GM12878 (cell line): ENCODE measurements at regions not wholly inside any gene's neighbourhood (a gene's known extent, or its start where the extent isn't known, plus 50 kb on each side); places are given as distances from the start of the nearest gene placed in this dataset.

Experiments
- ATAC-seq: fragments of 200-7000 bp; cut with Tn5 transposase; 3 replicates; pipeline ENCODE4 v1.9.1; 2020; ENCODE audit warnings: mild to moderate bottlenecking, moderate library complexity
- BruUV-seq: library from RNA; stranded (reverse); fragments of 400-500 nt; replicated peaks from 2 replicates; lab custom pipeline; 2021; lab: Mats Ljungman, UMichigan
- CTCF ChIA-PET: fragments of 300-600 bp; sonication (Branson Sonifier 250); formaldehyde crosslinking; extraction: SDS; loops from one replicate; lab custom pipeline; 2021; ENCODE audit warnings: inconsistent platforms; lab: Yijun Ruan, JAX
- POLR2A ChIA-PET: fragments of 350-600 bp; formaldehyde crosslinking; extraction: SDS; loops from one replicate; lab custom pipeline; 2021; ENCODE audit warnings: inconsistent platforms; lab: Charles Lee
- RAD21 ChIA-PET: fragments of 300-600 bp; sonication (Branson Sonifier 250); formaldehyde crosslinking; loops from one replicate; lab custom pipeline; 2023; ENCODE audit warnings: antibody characterized with exemption; ENCODE audit not compliant: unreplicated experiment; lab: Charles Lee
- SMC1A ChIA-PET: fragments of 300-600 bp; sonication (Branson Sonifier 250); formaldehyde crosslinking; loops from one replicate; lab custom pipeline; 2023; ENCODE audit not compliant: unreplicated experiment, uncharacterized antibody; lab: Charles Lee
- DNase-seq: peaks from one replicate; pipeline ENCODE4 v3.0.0-alpha.2; 2011; ENCODE audit warnings: low read depth, low spot score
- FAIRE-seq: peaks from 3 replicates; lab custom pipeline; 2011; peaks lifted over from hg19 to GRCh38; lab: Jason Lieb, UNC
- H2AFZ ChIP-seq: 2 replicates; pipeline ENCODE4 v1.6.0; 2011; ENCODE audit warnings: low read depth, low read length, control low read depth; ENCODE audit not compliant: control insufficient read depth
- H3K27ac ChIP-seq: 2 replicates; pipeline ENCODE4 v1.5.1; 2011; ENCODE audit warnings: control low read depth; ENCODE audit not compliant: control insufficient read depth, insufficient read depth
- H3K27me3 ChIP-seq, 2 experiments: replicated peaks in 1 of 2; 2 replicates each; pipeline versions ENCODE4 v1.6.0 to v1.6.1; 2011; ENCODE audit warnings: low read length in 1 of 2; ENCODE audit not compliant: control insufficient read depth in 2 of 2, insufficient read depth in 2 of 2
- H3K36me3 ChIP-seq, 2 experiments: 2 replicates each; pipeline ENCODE4 v1.5.1; 2011; ENCODE audit warnings: low read length in 1 of 2; ENCODE audit not compliant: control insufficient read depth in 2 of 2, insufficient read depth in 2 of 2
- H3K4me1 ChIP-seq: 2 replicates; pipeline ENCODE4 v1.6.1; 2011; ENCODE audit warnings: mild to moderate bottlenecking, low read length, moderate library complexity, mixed read lengths; ENCODE audit not compliant: control insufficient read depth, insufficient read depth
- H3K4me2 ChIP-seq: 2 replicates; pipeline ENCODE4 v1.6.0; 2011; ENCODE audit warnings: control low read depth; ENCODE audit not compliant: control insufficient read depth, insufficient read depth
- H3K4me3 ChIP-seq: fragments of 200-600 bp; sonication (generic); 2 replicates; pipeline ENCODE4 v1.5.1; 2016
- H3K79me2 ChIP-seq: 2 replicates; pipeline ENCODE4 v1.6.0; 2011; ENCODE audit warnings: low read length; ENCODE audit not compliant: control insufficient read depth, insufficient read depth
- H3K9ac ChIP-seq: 2 replicates; pipeline ENCODE4 v1.8.0; 2011; ENCODE audit warnings: low read length, control low read depth, mixed read lengths; ENCODE audit not compliant: control insufficient read depth, insufficient read depth
- H3K9me3 ChIP-seq: replicated peaks from 3 replicates; pipeline ENCODE4 v1.5.1; 2011; ENCODE audit warnings: mild to moderate bottlenecking, low read length; ENCODE audit not compliant: control insufficient read depth, insufficient read depth
- H4K20me1 ChIP-seq: 2 replicates; pipeline ENCODE4 v1.6.0; 2011; ENCODE audit not compliant: control insufficient read depth, insufficient read depth
- BRCA1 ChIP-seq: IDR thresholded peaks from 2 replicates; pipeline ENCODE4 v1.6.1; 2011; ENCODE audit warnings: low read depth, low read length, improper control_type of control experiment
- CEBPZ ChIP-seq: fragments of 150-350 bp; IDR thresholded peaks from 2 replicates; pipeline ENCODE4 v1.6.1; 2016; ENCODE audit warnings: low read depth, low read length
- DPF2 ChIP-seq: fragments of 450-650 bp; IDR thresholded peaks from 2 replicates; pipeline ENCODE4 v1.6.1; 2017; ENCODE audit warnings: mild to moderate bottlenecking
- EGR1 ChIP-seq, 2 experiments: IDR thresholded peaks; 1 replicate in 1 of 2; 2 replicates in 1 of 2; pipeline ENCODE4 v1.6.1; 2011 to 2012; ENCODE audit warnings: low read depth in 2 of 2, low read length in 2 of 2, borderline replicate concordance in 1 of 2, mild to moderate bottlenecking in 1 of 2, moderate library complexity in 1 of 2
- ESRRA ChIP-seq: IDR thresholded peaks from 2 replicates; pipeline ENCODE4 v1.6.1; 2012; ENCODE audit warnings: mild to moderate bottlenecking, low read length, improper control_type of control experiment
- GATAD2B ChIP-seq: fragments of 450-650 bp; conservative IDR thresholded peaks from 2 replicates; pipeline ENCODE4 v1.6.1; 2017; ENCODE audit warnings: low read depth, mild to moderate bottlenecking, moderate library complexity
- HDGF ChIP-seq: fragments of 450-650 bp; IDR thresholded peaks from 2 replicates; pipeline ENCODE4 v1.6.1; 2016; ENCODE audit warnings: antibody characterized with exemption
- KAT2A ChIP-seq: conservative IDR thresholded peaks from 2 replicates; pipeline ENCODE4 v1.6.1; 2011; ENCODE audit warnings: low read depth, low read length; ENCODE audit not compliant: control insufficient read depth
- RAD51 ChIP-seq: fragments of 450-650 bp; IDR thresholded peaks from 2 replicates; pipeline ENCODE4 v1.6.1; 2016; ENCODE audit warnings: moderate library complexity, mild to moderate bottlenecking, inconsistent platforms
- RBBP5 ChIP-seq: fragments of 200-600 bp; sonication (generic); conservative IDR thresholded peaks from 2 replicates; pipeline ENCODE4 v1.6.1; 2016
- SUZ12 ChIP-seq: fragments of 200-600 bp; sonication (generic); IDR thresholded peaks from one replicate; pipeline ENCODE4 v1.6.1; 2018; ENCODE audit warnings: antibody characterized with exemption, mild to moderate bottlenecking; ENCODE audit not compliant: unreplicated experiment
- TARDBP ChIP-seq: IDR thresholded peaks from 2 replicates; pipeline ENCODE4 v1.6.1; 2016; ENCODE audit warnings: borderline replicate concordance
- TBL1XR1 ChIP-seq: IDR thresholded peaks from 2 replicates; pipeline ENCODE4 v1.6.1; 2012; ENCODE audit warnings: low read depth, low read length, improper control_type of control experiment
- ZNF384 ChIP-seq: IDR thresholded peaks from 2 replicates; pipeline ENCODE4 v1.6.1; 2012; ENCODE audit warnings: low read depth, mild to moderate bottlenecking, low read length, improper control_type of control experiment, borderline replicate concordance
- WGBS: methylation state at CpG from one replicate; pipeline ENCODE4 v1.1.6; 2016; ENCODE audit warnings: low lambda C conversion rate; ENCODE audit not compliant: insufficient replicate concordance, insufficient coverage; ENCODE audit errors: missing lambda C conversion rate; 5-methylcytosine and 5-hydroxymethylcytosine counted together
- in situ Hi-C: fragments of 300-500 bp; cut with MboI; formaldehyde crosslinking; loops from 9 replicates; pipeline ENCODE4 v1.14.3; 2018; ENCODE audit warnings: mixed read lengths
- intact Hi-C: fragments of 100-400 bp; cut with micrococcal nuclease; formaldehyde crosslinking; loops from one replicate; pipeline ENCODE4 v1.14.2; 2022; ENCODE audit not compliant: unreplicated experiment
- TF ChIP-seq, protein P1 (sequence below), 3 experiments: IDR thresholded peaks in 2 of 3; conservative IDR thresholded peaks in 1 of 3; 2 replicates each; pipeline ENCODE4 v1.5.1; 2011; ENCODE audit warnings: low read depth in 3 of 3, low read length in 3 of 3, mild to moderate bottlenecking in 3 of 3, control low read depth in 2 of 3, moderate library complexity in 2 of 3, inconsistent platforms in 1 of 3, mixed read lengths in 1 of 3; ENCODE audit not compliant: control insufficient read depth in 2 of 3, insufficient read depth in 1 of 3; ENCODE audit errors: extremely low read depth in 1 of 3
- TF ChIP-seq, protein P2 (sequence below): IDR thresholded peaks from 2 replicates; pipeline ENCODE4 v1.6.1; 2012; ENCODE audit warnings: improper control_type of control experiment, low read depth, low read length; ENCODE audit not compliant: insufficient replicate concordance

DNA sequence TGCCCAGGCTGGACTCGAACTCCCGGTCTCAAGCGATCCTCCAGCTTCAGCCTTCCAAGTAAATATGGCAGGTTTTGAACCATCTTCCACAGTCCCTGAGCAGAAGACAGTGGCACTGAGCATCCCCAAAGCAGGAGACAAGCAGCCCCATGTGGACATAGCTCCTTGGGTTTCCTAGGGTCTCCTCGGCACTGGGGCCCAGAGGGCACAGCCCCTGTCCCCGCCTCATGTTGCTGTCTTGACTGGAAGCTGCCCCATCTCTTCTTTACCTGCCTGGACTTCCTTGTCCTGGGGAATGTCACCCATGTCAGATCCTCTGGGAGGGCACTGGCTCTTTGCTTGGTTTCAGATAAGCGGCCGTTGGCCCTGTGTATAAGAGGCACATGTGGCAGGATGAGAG lies 263.7 kb upstream of the RAB4A start:
- 62% methylated on average over 7 of the region's 7 CpGs for WGBS
- BruUV-seq, result no TSS peak
- ATAC-seq, result no peak
- Histone ChIP-seq H3K27me3 (peaks cover 1 to 3% of the 10 kb centered on the region in 2 experiments; a peak in 2 of 4 replicates), H2AFZ (no peak overlapping the region), H4K20me1 (no peaks in the 10 kb centered on the region), H3K27ac (no peak overlapping the region), H3K4me1 (no peaks in the 10 kb centered on the region), H3K4me2 (no peak overlapping the region), H3K9me3 (no peaks in the 10 kb centered on the region), H3K9ac (no peak overlapping the region), H3K4me3 (no peak overlapping the region), H3K36me3 (no peaks in the 10 kb centered on the region), H3K79me2 (no peaks in the 10 kb centered on the region)
- ChIA-PET RAD21 (no interaction called here), CTCF (no interaction called here), SMC1A (no interaction called here), POLR2A (no interaction called here)
- no peak for FAIRE-seq
- intact Hi-C loops (no loop called here), in situ Hi-C loops (no loop called here)
- no peak for DNase-seq
- TF ChIP-seq KAT2A, result no peak
- TF ChIP-seq, protein P1, sequence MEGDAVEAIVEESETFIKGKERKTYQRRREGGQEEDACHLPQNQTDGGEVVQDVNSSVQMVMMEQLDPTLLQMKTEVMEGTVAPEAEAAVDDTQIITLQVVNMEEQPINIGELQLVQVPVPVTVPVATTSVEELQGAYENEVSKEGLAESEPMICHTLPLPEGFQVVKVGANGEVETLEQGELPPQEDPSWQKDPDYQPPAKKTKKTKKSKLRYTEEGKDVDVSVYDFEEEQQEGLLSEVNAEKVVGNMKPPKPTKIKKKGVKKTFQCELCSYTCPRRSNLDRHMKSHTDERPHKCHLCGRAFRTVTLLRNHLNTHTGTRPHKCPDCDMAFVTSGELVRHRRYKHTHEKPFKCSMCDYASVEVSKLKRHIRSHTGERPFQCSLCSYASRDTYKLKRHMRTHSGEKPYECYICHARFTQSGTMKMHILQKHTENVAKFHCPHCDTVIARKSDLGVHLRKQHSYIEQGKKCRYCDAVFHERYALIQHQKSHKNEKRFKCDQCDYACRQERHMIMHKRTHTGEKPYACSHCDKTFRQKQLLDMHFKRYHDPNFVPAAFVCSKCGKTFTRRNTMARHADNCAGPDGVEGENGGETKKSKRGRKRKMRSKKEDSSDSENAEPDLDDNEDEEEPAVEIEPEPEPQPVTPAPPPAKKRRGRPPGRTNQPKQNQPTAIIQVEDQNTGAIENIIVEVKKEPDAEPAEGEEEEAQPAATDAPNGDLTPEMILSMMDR (IDR thresholded peaks at IDR 0.05 in 2 of 3, conservative IDR thresholded peaks at IDR 0.05 in 1 of 3; ENCODE audit: control insufficient read depth in 2 of 3, extremely low read depth in 1 of 3, insufficient read depth in 1 of 3, low read depth in 3 of 3, low read length in 3 of 3), result no peak
- TF ChIP-seq DPF2, result no peak
- no peak for TF ChIP-seq SUZ12
- TF ChIP-seq TARDBP, result no peak
- no peak for TF ChIP-seq BRCA1
- TF ChIP-seq TBL1XR1, result no peak
- TF ChIP-seq GATAD2B, result no peak
- no peak for TF ChIP-seq RBBP5
- no peak for TF ChIP-seq CEBPZ
- TF ChIP-seq ZNF384, result no peak
- no peak for TF ChIP-seq RAD51
- no peak for TF ChIP-seq HDGF
- no peak for TF ChIP-seq EGR1 (IDR thresholded peaks at IDR 0.05; ENCODE audit: borderline replicate concordance in 1 of 2, low read depth in 2 of 2, low read length in 2 of 2)
- TF ChIP-seq, protein P2, sequence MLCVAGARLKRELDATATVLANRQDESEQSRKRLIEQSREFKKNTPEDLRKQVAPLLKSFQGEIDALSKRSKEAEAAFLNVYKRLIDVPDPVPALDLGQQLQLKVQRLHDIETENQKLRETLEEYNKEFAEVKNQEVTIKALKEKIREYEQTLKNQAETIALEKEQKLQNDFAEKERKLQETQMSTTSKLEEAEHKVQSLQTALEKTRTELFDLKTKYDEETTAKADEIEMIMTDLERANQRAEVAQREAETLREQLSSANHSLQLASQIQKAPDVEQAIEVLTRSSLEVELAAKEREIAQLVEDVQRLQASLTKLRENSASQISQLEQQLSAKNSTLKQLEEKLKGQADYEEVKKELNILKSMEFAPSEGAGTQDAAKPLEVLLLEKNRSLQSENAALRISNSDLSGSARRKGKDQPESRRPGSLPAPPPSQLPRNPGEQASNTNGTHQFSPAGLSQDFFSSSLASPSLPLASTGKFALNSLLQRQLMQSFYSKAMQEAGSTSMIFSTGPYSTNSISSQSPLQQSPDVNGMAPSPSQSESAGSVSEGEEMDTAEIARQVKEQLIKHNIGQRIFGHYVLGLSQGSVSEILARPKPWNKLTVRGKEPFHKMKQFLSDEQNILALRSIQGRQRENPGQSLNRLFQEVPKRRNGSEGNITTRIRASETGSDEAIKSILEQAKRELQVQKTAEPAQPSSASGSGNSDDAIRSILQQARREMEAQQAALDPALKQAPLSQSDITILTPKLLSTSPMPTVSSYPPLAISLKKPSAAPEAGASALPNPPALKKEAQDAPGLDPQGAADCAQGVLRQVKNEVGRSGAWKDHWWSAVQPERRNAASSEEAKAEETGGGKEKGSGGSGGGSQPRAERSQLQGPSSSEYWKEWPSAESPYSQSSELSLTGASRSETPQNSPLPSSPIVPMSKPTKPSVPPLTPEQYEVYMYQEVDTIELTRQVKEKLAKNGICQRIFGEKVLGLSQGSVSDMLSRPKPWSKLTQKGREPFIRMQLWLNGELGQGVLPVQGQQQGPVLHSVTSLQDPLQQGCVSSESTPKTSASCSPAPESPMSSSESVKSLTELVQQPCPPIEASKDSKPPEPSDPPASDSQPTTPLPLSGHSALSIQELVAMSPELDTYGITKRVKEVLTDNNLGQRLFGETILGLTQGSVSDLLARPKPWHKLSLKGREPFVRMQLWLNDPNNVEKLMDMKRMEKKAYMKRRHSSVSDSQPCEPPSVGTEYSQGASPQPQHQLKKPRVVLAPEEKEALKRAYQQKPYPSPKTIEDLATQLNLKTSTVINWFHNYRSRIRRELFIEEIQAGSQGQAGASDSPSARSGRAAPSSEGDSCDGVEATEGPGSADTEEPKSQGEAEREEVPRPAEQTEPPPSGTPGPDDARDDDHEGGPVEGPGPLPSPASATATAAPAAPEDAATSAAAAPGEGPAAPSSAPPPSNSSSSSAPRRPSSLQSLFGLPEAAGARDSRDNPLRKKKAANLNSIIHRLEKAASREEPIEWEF, result no peak
- TF ChIP-seq ESRRA, result no peak
